GM12878 (cell line): ENCODE measurements at regions not wholly inside any gene's neighbourhood (a gene's known extent, or its start where the extent isn't known, plus 50 kb on each side); places are given as distances from the start of the nearest gene placed in this dataset.

Experiments used
- ATAC-seq: fragments of 200-7000 bp; cut with Tn5 transposase; 3 replicates; pipeline ENCODE4 v1.9.1; 2020; ENCODE audit warnings: mild to moderate bottlenecking, moderate library complexity
- BruUV-seq: library from RNA; stranded (reverse); fragments of 400-500 nt; replicated peaks from 2 replicates; lab custom pipeline; 2021; lab: Mats Ljungman, UMichigan
- CTCF ChIA-PET: fragments of 300-600 bp; sonication (Branson Sonifier 250); formaldehyde crosslinking; extraction: SDS; loops from one replicate; lab custom pipeline; 2021; ENCODE audit warnings: inconsistent platforms; lab: Yijun Ruan, JAX
- POLR2A ChIA-PET: fragments of 350-600 bp; formaldehyde crosslinking; extraction: SDS; loops from one replicate; lab custom pipeline; 2021; ENCODE audit warnings: inconsistent platforms; lab: Charles Lee
- RAD21 ChIA-PET: fragments of 300-600 bp; sonication (Branson Sonifier 250); formaldehyde crosslinking; loops from one replicate; lab custom pipeline; 2023; ENCODE audit warnings: antibody characterized with exemption; ENCODE audit not compliant: unreplicated experiment; lab: Charles Lee
- SMC1A ChIA-PET: fragments of 300-600 bp; sonication (Branson Sonifier 250); formaldehyde crosslinking; loops from one replicate; lab custom pipeline; 2023; ENCODE audit not compliant: unreplicated experiment, uncharacterized antibody; lab: Charles Lee
- DNase-seq: peaks from one replicate; pipeline ENCODE4 v3.0.0-alpha.2; 2011; ENCODE audit warnings: low read depth, low spot score
- FAIRE-seq: peaks from 3 replicates; lab custom pipeline; 2011; peaks lifted over from hg19 to GRCh38; lab: Jason Lieb, UNC
- H2AFZ ChIP-seq: 2 replicates; pipeline ENCODE4 v1.6.0; 2011; ENCODE audit warnings: low read depth, low read length, control low read depth; ENCODE audit not compliant: control insufficient read depth
- H3K27ac ChIP-seq: 2 replicates; pipeline ENCODE4 v1.5.1; 2011; ENCODE audit warnings: control low read depth; ENCODE audit not compliant: control insufficient read depth, insufficient read depth
- H3K27me3 ChIP-seq, 2 experiments: replicated peaks in 1 of 2; 2 replicates each; pipeline versions ENCODE4 v1.6.0 to v1.6.1; 2011; ENCODE audit warnings: low read length in 1 of 2; ENCODE audit not compliant: control insufficient read depth in 2 of 2, insufficient read depth in 2 of 2
- H3K36me3 ChIP-seq, 2 experiments: 2 replicates each; pipeline ENCODE4 v1.5.1; 2011; ENCODE audit warnings: low read length in 1 of 2; ENCODE audit not compliant: control insufficient read depth in 2 of 2, insufficient read depth in 2 of 2
- H3K4me1 ChIP-seq: 2 replicates; pipeline ENCODE4 v1.6.1; 2011; ENCODE audit warnings: mild to moderate bottlenecking, low read length, moderate library complexity, mixed read lengths; ENCODE audit not compliant: control insufficient read depth, insufficient read depth
- H3K4me2 ChIP-seq: 2 replicates; pipeline ENCODE4 v1.6.0; 2011; ENCODE audit warnings: control low read depth; ENCODE audit not compliant: control insufficient read depth, insufficient read depth
- H3K4me3 ChIP-seq: fragments of 200-600 bp; sonication (generic); 2 replicates; pipeline ENCODE4 v1.5.1; 2016
- H3K79me2 ChIP-seq: 2 replicates; pipeline ENCODE4 v1.6.0; 2011; ENCODE audit warnings: low read length; ENCODE audit not compliant: control insufficient read depth, insufficient read depth
- H3K9ac ChIP-seq: 2 replicates; pipeline ENCODE4 v1.8.0; 2011; ENCODE audit warnings: low read length, control low read depth, mixed read lengths; ENCODE audit not compliant: control insufficient read depth, insufficient read depth
- H3K9me3 ChIP-seq: replicated peaks from 3 replicates; pipeline ENCODE4 v1.5.1; 2011; ENCODE audit warnings: mild to moderate bottlenecking, low read length; ENCODE audit not compliant: control insufficient read depth, insufficient read depth
- H4K20me1 ChIP-seq: 2 replicates; pipeline ENCODE4 v1.6.0; 2011; ENCODE audit not compliant: control insufficient read depth, insufficient read depth
- ETV6 ChIP-seq, 2 experiments: fragments of 450-650 bp in 1 of 2; IDR thresholded peaks in 1 of 2; conservative IDR thresholded peaks in 1 of 2; 2 replicates each; pipeline ENCODE4 v1.6.1; 2014; ENCODE audit warnings: antibody characterized with exemption in 1 of 2, borderline replicate concordance in 1 of 2, low read depth in 1 of 2, mild to moderate bottlenecking in 1 of 2, moderate library complexity in 1 of 2
- FOXK2 ChIP-seq: fragments of 450-650 bp; IDR thresholded peaks from 2 replicates; pipeline ENCODE4 v1.6.1; 2017; ENCODE audit warnings: mild to moderate bottlenecking, moderate library complexity
- FOXM1 ChIP-seq: IDR thresholded peaks from 2 replicates; pipeline ENCODE4 v1.6.1; 2012; ENCODE audit warnings: low read depth, mild to moderate bottlenecking, inconsistent platforms, low read length, moderate library complexity
- KDM1A ChIP-seq: fragments of 200-600 bp; sonication (generic); IDR thresholded peaks from 2 replicates; pipeline ENCODE4 v1.6.1; 2016; ENCODE audit warnings: borderline replicate concordance
- TCF3 ChIP-seq: IDR thresholded peaks from 2 replicates; pipeline ENCODE4 v1.6.1; 2012; ENCODE audit warnings: low read depth, mild to moderate bottlenecking, low read length, borderline replicate concordance; ENCODE audit not compliant: insufficient read depth
- YBX1 ChIP-seq: fragments of 450-650 bp; IDR thresholded peaks from 2 replicates; pipeline ENCODE4 v1.6.1; 2016; ENCODE audit warnings: antibody characterized with exemption
- ZNF384 ChIP-seq: IDR thresholded peaks from 2 replicates; pipeline ENCODE4 v1.6.1; 2012; ENCODE audit warnings: low read depth, mild to moderate bottlenecking, low read length, improper control_type of control experiment, borderline replicate concordance
- WGBS: methylation state at CpG from one replicate; pipeline ENCODE4 v1.1.6; 2016; ENCODE audit warnings: low lambda C conversion rate; ENCODE audit not compliant: insufficient replicate concordance, insufficient coverage; ENCODE audit errors: missing lambda C conversion rate; 5-methylcytosine and 5-hydroxymethylcytosine counted together
- in situ Hi-C: fragments of 300-500 bp; cut with MboI; formaldehyde crosslinking; loops from 9 replicates; pipeline ENCODE4 v1.14.3; 2018; ENCODE audit warnings: mixed read lengths
- intact Hi-C: fragments of 100-400 bp; cut with micrococcal nuclease; formaldehyde crosslinking; loops from one replicate; pipeline ENCODE4 v1.14.2; 2022; ENCODE audit not compliant: unreplicated experiment

- no peak overlapping the region for H3K4me3 ChIP-seq
- H3K36me3 ChIP-seq = no peaks in the 10 kb centered on the region
- no peaks in the 10 kb centered on the region; a peak in 2 of 4 replicates for H3K27me3 ChIP-seq
- no peaks in the 10 kb centered on the region for H4K20me1 ChIP-seq
- H3K9me3 ChIP-seq = no peaks in the 10 kb centered on the region
- no peak for FAIRE-seq
- TF ChIP-seq ETV6 (conservative IDR thresholded peaks at IDR 0.05 in 1 of 2, IDR thresholded peaks at IDR 0.05 in 1 of 2; ENCODE audit: borderline replicate concordance in 1 of 2, low read depth in 1 of 2) (no peak), TCF3 (no peak), ZNF384 (no peak), KDM1A (no peak), FOXK2 (no peak), YBX1 (no peak), FOXM1 (no peak)
- TF ChIP-seq, all 136 proteins: peak for 0
- H3K27ac ChIP-seq = no peak overlapping the region
- ChIA-PET CTCF (no interaction called here), POLR2A (interaction anchor here (0.6 kb wide), 1 partner anchor 61 kb away, joined by 3 read pairs; no protein-coding TSS in a partner anchor), SMC1A (no interaction called here), RAD21 (no interaction called here)
- no peak overlapping the region for H2AFZ ChIP-seq
- BruUV-seq = no TSS peak
- H3K9ac ChIP-seq = no peak overlapping the region
- intact Hi-C loops (no loop called here), in situ Hi-C loops (no loop called here)
- no peak for DNase-seq
- no peak for ATAC-seq
- no peaks in the 10 kb centered on the region for H3K79me2 ChIP-seq
- H3K4me2 ChIP-seq = no peak overlapping the region
- peaks cover 21% of the 10 kb centered on the region for H3K4me1 ChIP-seq
- WGBS = 43% methylated on average over 24 of the region's 24 CpGs
Observed at GRCh38 chr16:89038221-89038721, 55.4 kb upstream of the ACSF3 start.
